NCI-H2196 (cell line): ENCODE measurements at regions not wholly inside any gene's neighbourhood (a gene's known extent, or its start where the extent isn't known, plus 50 kb on each side); places are given as distances from the start of the nearest gene placed in this dataset.
"Not testable (repeated sequence)": the region's sequence is repeated elsewhere in the genome, so short reads cannot be mapped to it uniquely, and the experiment has no call there.

Experiments
- DNase-seq: peaks from one replicate; lab custom pipeline; 2025; ENCODE audit not compliant: unreplicated experiment; lab: John Stamatoyannopoulos, UW

- DNase-seq: no peak
Measured at GRCh38 chr15:46892621-46893160, 824.6 kb upstream of the SEMA6D start.

DNA sequence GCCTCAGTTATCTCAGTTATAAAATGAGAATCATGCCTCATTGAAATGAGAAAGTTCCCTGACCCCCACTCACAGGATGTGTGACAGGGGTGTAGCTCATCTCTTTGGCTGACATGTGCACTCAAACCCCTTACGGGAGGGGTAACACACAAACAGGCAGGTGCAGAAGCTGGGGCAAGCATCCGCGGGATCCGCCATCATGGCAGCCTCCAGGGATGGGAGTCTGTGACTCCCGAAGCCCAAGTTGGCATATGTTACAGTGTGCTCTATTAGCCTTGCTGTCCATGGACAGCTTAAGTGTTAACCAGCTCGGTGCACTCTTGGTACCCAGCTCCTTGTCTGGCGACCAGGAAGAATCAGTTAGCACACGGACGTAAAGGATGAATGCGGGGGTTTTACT lies 822.7 kb upstream of the SEMA6D start:
- no peak for DNase-seq

DNA sequence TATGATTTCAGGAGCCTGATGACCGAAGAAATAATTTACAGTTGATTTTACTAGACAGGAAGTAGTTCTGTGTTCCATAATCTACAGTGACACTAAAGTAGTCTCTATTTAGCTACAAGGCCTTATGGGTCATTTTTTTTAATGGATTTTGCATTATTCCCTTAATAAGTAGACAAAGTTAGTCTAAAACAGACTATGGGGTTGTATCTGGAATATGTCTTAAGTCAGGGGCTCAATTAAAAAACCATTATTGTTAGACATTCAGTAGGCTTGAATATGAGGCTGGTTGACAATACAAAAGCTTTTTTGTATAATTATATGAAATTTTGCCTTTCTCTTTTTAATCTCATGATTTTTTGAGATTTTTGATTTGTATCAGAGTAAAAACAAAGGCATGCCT lies 820.0 kb upstream of the SEMA6D start:
- no peak for DNase-seq

- no peak for DNase-seq
Measured at GRCh38 chr15:46901001-46901400, 816.3 kb upstream of the SEMA6D start.

DNA sequence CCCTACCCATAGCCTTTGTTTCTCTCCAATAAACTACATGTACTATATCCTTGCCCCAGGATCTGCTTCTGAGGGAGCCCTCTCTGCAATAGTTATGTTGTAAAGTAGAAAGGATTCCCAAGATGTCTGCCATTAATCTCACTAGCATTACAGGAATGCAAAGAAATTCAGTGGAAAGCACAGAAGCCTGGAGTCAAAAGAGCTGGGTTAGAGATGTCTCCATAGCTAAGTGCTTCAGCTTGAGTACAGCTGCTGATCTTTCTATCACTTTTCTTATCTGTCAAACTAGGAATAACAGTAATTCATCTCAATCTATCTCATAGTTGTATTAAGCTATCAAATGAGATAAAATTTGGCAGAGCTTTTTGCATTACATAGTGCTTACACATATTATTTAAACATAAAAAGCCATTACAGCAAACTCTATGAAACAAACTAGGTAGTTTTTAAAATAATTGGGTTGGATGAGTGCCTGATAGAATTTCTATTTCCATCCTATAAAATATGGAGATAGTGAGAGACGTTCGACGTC lies 799.5 kb upstream of the SEMA6D start:
- no peak for DNase-seq

DNA sequence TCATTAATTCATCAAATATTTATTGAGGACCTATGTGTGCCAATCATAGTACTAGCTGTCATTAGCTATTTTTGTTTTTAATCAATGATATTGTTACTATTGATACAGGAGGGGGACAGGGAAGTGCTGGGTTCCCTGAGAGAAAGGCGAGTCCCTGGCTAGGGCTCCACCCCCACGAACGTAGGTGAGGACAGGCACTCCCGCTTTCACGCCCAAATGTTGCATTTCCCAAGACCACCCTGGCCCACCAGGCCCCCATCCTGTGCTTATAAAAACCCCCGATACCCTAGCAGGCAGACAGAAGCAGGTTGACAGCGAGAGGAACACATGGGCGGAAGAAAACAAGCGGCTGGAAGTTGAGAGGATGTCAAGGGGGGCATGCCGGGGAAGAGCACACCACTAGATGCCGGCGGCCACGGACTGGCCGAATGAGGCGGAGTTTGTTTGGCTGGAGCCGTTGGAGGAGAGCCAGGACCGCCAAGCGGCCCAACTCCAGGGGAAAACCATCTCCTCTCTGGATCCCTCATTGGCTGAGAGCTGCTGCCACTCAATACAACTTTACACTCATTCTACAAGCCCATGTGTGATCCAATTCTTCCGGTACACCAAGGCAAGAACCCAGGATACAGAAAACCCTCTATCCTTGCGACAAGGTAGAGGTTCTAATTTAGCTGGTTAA lies 798.7 kb upstream of the SEMA6D start:
- DNase-seq: no peak

DNA sequence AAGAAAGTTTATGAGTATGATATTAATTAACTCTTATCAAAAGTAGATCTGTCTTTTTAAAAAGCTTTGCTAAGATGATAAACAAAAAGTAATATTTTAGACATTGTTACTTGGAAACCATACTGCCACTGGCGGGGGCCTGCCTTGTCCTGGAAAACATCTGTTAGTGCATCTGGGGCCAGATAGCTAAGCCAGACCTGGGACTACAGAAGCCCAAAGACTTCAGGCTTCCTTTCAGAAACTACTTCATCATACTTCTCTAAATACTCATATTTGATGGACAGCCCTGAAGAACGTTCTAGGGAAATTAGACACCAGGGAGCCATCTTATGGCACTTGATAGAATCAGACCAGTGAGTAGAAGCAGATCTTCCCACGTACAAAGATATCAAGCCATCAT lies 795.4 kb upstream of the SEMA6D start:
- DNase-seq: no peak

DNA sequence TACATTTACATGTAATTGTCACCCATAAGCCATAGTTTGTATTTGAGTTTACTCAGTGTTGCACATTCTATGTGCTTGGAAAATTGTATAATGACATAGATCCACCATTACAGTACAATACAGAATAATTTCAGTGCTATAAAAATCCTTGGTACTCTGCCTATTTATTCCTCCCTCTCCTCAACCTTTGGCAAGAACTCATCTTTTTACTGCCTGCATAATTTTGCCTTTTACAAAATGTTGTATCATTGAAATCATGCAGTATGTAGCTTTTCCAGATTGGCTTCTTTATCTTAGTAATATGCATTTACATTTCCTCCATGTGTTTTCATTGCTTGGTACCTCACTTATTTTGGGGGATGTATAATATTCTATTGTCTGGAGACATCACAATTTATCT lies 786.9 kb upstream of the SEMA6D start:
- no peak for DNase-seq

DNA sequence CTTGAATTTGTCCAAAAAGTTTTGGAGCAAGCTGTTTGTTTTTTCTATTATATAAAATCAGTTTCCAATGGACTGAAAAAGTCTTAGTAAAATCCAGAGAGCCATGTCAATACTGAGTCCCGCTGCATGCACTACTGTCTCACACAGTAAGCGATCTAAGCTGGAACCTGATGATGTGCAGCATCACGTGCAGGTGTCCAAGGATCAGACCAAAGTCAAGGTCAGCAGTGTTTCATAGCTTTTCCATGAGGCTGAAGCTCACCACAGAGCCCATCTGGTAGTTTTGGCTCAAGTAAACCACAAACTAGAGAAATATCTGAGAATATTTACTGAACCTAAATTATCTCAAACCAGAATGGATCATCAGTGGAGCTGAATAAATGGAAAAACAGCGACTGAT lies 784.0 kb upstream of the SEMA6D start:
- no peak for DNase-seq

- DNase-seq: no peak
Measured at GRCh38 chr15:46934851-46935250, 782.5 kb upstream of the SEMA6D start.

DNA sequence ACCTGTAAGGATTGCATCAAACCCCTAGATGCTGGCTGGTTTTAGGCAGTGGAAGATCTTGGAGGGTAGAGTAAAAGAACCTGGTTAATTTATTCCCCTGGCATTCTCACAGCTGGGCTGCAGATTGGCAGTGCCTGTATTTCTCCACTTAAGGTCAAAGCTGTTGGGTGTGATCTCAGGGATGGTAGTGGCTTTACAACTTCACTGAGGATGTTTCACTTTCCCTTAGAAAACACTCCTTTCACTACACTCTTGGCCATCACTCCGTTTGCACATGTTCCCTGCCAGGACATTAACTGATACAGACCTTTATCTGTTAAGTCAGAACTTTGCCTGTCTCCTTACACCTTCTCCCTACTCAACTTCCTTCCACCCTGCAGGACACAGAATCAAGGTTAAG lies 779.1 kb upstream of the SEMA6D start:
- DNase-seq: no peak

- DNase-seq: no peak
Measured at GRCh38 chr15:46941241-46941640, 776.1 kb upstream of the SEMA6D start.

DNA sequence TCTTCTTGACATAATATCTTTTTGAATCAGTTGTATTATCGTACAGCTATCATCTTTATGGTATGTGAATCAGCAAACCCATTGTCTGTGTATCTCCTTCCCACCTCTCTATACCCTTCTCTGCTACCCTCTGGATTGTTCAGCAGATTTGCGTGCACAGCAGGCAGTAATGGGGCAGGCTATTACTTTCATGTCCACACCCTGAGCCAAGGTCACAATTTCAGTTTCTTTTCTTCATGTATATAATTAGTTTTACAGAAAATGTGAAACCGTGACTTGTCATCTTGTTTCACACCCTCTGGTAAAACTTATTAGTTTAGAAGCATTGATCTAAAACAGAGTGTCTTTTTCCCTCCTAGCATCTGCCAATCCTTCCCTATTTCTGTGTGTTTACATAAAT lies 770.4 kb upstream of the SEMA6D start:
- no peak for DNase-seq

GRCh38 chr15:46955576-46955975 lies 761.7 kb upstream of the SEMA6D start:
- DNase-seq: no peak

DNA sequence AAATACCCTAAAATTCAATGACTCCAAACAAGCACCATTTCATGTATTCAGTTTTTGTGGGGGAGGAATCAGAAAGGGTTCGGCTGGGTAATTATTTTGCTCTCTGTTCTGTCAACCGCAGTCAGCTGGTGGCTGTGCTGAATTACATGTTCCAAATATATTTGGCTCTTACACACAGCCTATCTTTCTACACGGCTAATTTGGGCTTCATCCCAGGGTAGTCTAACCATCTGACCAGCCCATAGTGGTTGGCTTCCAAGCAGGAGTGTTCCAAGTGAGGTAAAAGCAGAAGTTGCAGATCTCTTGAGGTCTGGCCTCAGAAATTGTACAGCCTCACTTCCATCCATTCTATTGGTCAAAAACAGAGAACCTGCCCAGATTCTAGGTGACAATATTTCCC lies 760.8 kb upstream of the SEMA6D start:
- DNase-seq: no peak

DNA sequence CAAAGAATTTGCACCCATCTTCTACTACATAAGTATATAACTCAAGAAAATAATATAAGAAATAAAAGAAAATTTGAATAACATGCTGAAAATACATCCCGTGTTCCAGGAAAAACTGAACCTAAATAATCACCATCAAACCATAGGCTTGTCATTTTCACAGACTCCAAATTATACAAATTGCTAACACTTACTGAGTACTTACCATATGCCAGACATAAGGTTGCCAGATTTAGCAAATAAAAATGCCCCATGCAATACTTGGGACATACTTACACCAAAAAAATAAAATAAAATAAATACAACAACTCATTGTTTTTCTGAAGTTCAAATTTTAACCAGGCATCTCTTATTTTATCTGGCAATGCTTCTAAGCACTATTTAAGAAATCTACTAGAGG lies 760.4 kb upstream of the SEMA6D start:
- no peak for DNase-seq

DNA sequence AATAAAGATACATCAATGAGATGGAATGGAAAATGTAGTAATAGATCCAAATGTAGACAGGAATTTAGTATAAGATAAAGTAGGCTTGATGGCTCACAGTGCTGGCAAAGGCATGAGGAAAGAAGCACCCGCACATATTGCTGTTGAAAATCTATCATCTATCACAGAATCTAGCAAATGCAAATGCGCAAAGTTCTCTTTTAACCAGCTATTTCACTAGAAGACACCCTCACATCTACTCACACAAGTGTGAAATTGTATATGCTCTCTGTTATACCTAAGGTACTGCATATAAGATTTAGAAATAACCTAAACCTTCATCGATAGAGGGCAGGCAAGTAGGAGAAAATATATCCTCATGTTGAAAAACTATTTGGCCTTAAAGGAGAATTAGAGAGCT lies 756.7 kb upstream of the SEMA6D start:
- no peak for DNase-seq

DNA sequence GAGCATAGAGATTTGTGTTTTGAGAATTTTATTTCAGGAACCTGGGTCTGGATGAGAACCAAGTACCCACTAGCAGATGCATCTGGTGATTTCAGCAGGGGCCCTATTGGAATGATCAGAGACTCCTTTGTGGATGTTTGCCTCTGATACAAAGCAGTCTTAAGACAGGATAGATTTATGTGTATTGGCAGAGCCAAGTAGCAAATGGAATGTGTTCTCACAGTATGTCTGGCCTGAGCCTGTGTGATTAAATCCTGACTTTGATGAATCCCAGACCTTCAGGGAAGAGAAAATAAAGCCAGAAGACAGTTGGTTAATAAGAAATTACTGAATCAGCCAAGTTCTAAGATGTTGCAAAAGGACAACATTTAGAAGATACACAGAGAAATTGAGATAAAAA lies 755.5 kb upstream of the SEMA6D start:
- no peak for DNase-seq

DNA sequence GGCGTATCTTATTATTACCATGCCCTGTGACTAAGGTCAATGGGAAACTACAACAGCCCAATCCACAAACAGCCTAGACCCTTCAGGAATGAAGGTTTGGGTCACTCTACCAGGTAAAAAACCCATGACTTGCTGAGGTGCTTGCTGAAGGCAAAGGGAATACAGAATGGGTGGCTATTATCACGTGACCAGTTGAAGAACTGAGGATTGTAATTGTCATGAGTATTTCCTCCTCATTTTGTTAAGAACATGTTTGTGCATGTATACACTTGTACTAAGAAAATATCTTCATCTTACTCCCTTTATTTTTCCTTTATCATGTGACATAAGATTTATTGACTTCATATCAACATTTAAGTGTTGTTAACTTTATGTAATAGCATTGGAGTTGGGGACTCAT lies 729.2 kb upstream of the SEMA6D start:
- DNase-seq: not testable (repeated sequence)

DNA sequence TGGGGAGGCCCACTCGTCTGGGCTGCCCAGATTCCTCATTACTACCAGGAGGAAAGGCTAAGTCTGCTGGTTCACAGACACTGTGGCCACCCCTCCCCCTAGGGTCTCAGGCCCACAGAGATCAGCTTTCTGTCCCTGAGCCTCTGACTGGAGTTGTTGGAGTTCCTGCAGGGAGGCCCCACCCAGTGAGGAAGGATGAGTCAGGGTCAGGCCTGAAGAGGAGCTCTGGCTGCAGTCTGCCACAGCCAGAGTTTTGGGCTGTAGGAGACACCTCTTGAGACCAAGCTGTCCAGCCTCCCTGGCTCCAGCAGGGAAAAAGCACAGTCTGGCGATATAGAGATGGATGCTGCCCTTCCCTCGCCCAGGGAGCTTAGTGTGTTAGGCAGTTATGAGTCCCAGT lies 720.9 kb upstream of the SEMA6D start:
- DNase-seq: no peak

- DNase-seq: no peak
Measured at GRCh38 chr15:46997501-46997900, 719.8 kb upstream of the SEMA6D start.

DNA sequence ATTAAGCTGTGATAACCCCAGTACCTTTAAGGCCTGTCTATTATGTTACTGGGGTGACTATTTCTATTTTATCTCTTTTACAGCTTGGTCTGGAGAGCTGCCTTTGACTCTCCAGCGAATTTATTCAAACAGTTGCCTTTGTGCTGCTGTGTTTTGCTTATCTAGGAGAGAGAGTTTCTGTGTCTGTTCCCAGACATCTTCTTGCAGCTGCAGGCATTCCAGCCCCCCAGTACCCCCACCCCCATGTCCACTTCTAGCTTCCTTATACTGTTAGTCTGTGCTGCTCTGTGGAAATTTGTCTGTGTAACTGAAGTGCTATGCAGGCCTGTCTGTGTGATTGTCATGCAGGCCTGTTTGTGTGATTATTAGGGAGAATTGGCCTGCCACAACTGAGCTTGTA lies 713.7 kb upstream of the SEMA6D start:
- DNase-seq: no peak

DNA sequence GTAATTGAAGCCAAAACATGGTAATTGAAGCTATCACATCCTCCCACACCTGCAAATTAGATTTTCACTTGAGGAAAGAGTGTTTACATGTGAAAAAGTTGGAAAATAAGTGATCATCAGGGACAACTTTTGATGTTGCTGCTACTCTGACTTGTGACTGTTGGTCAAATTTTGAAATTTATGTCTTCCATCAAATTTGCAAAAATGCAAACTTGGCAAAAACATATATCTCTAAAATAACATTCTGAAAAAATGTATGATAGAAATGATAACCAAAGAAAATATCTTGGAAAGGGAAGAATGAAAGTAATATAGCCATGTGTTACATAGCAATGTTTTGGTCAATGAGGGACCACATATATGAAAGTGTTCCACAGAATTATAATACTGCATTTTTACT lies 703.9 kb upstream of the SEMA6D start:
- no peak for DNase-seq
